Lower leg skin (tissue), 4 donors: ENCODE measurements at regions not wholly inside any gene's neighbourhood (a gene's known extent, or its start where the extent isn't known, plus 50 kb on each side); places are given as distances from the start of the nearest gene placed in this dataset.

Experiments used
- DNase-seq, 2 donors: peaks; one replicate each; pipeline ENCODE4 v3.0.0-alpha.2; 2019; ENCODE audit warnings: low spot score in 2 of 2
- H3K4me3 ChIP-seq: fragments of 200-600 bp; sonication (generic); 2 replicates; pipeline ENCODE4 v1.5.1; 2017; ENCODE audit warnings: mild to moderate bottlenecking, low read depth; ENCODE audit not compliant: poor library complexity, severe bottlenecking
- POLR2A ChIP-seq, 2 donors: fragments of 450-650 bp; IDR thresholded peaks; one replicate each; pipeline ENCODE4 v1.6.1; 2016 to 2017; ENCODE audit warnings: antibody characterized with exemption in 2 of 2, mild to moderate bottlenecking in 1 of 2, moderate library complexity in 1 of 2
- WGBS, 2 donors: methylation state at CpG; one replicate each; pipeline ENCODE4 v1.1.5; 2018; 5-methylcytosine and 5-hydroxymethylcytosine counted together
- intact Hi-C: fragments of 100-400 bp; cut with DNase I; formaldehyde crosslinking; loops from one replicate; pipeline ENCODE4 v1.15.0; 2023; ENCODE audit warnings: low total_unique reads
- TF ChIP-seq, protein P1 (sequence below), 3 donors: fragments of 450-650 bp; IDR thresholded peaks; one replicate each; pipeline ENCODE4 v1.5.1; 2016; ENCODE audit warnings: antibody characterized with exemption in 3 of 3, mild to moderate bottlenecking in 3 of 3, moderate library complexity in 2 of 3

DNA sequence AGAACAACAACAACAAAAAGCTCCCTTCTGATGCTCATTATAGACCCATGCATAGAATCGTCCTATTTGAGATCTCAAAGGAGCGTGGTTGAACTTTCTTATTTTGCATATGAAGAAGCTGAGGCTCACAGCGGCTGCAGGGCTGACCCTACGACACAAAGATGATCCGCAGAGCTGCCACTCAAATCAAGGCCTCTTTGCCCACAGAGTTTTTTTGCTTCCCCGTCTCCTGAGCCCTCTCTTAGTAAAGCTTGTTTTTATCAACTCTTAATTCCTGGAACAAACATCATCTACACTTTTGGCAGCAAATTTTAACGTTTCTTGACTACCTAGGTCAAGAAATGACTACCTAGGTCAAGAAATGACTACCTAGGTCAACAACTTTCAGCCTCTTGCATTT, 73.7 kb downstream of the C16orf95 start:
- DNase-seq = peak in 1 of 2 donors; percentile 36
- no peak overlapping the region for H3K4me3 ChIP-seq
- TF ChIP-seq POLR2A (IDR thresholded peaks at IDR 0.05) = no peak
- TF ChIP-seq, protein P1, sequence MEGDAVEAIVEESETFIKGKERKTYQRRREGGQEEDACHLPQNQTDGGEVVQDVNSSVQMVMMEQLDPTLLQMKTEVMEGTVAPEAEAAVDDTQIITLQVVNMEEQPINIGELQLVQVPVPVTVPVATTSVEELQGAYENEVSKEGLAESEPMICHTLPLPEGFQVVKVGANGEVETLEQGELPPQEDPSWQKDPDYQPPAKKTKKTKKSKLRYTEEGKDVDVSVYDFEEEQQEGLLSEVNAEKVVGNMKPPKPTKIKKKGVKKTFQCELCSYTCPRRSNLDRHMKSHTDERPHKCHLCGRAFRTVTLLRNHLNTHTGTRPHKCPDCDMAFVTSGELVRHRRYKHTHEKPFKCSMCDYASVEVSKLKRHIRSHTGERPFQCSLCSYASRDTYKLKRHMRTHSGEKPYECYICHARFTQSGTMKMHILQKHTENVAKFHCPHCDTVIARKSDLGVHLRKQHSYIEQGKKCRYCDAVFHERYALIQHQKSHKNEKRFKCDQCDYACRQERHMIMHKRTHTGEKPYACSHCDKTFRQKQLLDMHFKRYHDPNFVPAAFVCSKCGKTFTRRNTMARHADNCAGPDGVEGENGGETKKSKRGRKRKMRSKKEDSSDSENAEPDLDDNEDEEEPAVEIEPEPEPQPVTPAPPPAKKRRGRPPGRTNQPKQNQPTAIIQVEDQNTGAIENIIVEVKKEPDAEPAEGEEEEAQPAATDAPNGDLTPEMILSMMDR (IDR thresholded peaks at IDR 0.05) = no peak
- intact Hi-C loops = no loop called here
- WGBS, 2 donors = 84% methylated on average over 7 of the region's 7 CpGs

DNA sequence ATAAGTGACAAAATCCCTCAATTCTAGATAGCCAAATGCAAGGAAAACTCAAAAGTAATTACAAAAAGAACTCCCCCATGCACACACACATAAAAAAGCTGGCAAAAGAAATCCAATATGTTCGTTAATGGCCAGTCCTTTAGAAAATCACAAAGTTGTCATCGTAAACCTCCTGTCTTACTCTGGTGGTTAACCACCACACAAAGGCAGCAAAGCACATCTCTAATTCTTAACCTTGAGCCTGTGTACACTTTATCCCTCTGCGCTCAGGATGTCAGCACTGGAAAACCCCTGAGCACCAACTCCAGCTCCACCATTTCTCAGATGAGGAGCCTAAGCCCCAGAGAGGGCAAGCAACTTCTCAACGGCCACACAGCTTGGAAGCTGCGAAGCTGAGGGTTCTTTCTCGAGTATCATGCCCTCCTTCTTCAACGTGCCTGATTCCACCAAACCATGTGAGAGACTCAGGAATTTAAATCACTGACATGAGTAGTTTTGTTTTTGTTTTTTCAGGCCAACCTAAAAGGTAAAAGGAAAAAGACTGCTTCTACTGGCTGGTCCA, 72.5 kb downstream of the C16orf95 start:
- TF ChIP-seq, protein P1 (IDR thresholded peaks at IDR 0.05) = no peak
- TF ChIP-seq POLR2A (IDR thresholded peaks at IDR 0.05) = no peak
- WGBS, 2 donors = 78 to 83% methylated on average over 7 of the region's 7 CpGs
- H3K4me3 ChIP-seq = no peak overlapping the region
- peak in 1 of 2 donors; percentile 36 for DNase-seq
- intact Hi-C loops = no loop called here

DNA sequence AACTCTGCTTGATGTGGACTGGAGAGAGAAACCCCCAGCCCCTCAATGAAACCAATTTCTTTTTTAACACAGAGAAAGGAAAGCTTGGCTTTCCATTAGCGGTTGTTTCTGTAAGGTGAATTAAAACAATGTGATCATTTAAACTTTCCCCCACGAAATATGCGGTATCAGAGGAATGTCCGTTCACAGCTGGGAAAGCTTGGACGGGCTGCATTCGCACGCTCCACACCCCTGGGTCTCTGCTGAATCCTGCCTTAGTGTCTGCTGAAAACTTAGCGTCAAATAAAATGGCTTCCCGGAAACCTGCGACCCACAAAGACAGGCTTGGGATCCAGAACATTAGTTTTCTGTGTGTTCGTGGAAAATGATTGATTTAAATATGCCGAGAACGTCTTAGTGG, 71.7 kb downstream of the C16orf95 start:
- peak in 1 of 2 donors; percentile 32 for DNase-seq
- no peak for TF ChIP-seq POLR2A (IDR thresholded peaks at IDR 0.05)
- TF ChIP-seq, protein P1 (IDR thresholded peaks at IDR 0.05) = no peak
- no peak overlapping the region for H3K4me3 ChIP-seq
- 90% methylated on average over 13 of the region's 13 CpGs for WGBS, 2 donors
- intact Hi-C loops = no loop called here

DNA sequence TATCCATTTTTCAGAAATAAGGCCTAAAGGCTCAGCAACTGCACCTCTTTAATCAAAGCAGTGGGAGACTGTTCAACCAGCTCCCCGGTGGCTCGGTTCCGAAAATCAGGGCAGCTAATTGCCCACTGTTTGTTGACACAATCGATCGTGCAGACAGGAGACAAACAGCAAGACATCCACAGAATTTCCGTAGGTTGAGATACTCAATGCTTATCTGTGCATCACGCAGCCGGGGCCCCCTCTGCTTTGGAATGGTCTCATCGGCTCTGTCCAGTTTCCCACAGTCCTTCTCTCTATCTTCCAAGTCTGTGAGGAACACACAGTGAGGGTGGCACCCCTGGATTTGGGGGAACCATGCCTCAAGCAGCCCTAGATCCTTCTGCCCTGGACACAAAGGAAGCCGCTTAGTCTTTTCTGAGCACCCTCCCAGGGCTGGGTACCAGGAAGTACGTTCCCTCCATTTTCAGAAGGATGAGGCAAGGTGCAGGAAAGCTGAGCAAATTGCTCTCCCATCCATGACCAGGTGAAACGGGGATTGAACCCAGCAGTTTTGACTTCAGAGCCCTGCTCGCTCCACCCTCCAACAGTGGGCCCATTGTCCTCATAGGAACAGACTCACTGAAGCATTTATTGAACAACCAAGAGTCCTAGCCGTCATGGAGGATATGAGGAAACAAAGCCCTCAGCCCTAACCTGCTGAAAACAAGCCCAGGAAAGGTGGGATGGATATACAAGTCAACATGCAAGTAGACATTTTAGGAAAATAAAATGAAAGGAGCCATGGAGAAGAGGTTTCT, 70.7 kb downstream of the C16orf95 start:
- H3K4me3 ChIP-seq = no peak overlapping the region
- peak in 1 of 2 donors; percentile 65 for DNase-seq
- WGBS, 2 donors = 86 to 90% methylated on average over 14 of the region's 14 CpGs
- intact Hi-C loops = no loop called here
- TF ChIP-seq POLR2A (IDR thresholded peaks at IDR 0.05) = no peak
- TF ChIP-seq, protein P1 (IDR thresholded peaks at IDR 0.05) = no peak

DNA sequence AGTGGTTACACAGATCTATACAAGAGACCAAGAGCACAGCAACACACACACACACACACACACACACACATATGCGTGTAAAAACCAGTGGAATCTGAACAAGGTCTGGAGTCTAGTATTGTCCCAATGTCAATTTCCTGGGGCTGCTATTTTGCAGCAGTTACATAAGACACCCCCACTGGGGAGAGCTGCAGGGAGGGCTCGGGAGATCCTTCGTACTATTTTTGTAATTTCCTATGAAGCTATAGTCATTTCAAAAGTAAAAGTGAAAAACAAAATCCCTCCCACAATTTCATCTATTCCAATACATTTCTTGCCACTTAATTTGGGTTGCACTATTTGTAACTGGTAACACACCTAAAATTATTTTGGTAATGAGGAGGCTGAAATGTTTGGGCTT, 68.5 kb downstream of the C16orf95 start:
- H3K4me3 ChIP-seq = no peak overlapping the region
- DNase-seq = no peak
- intact Hi-C loops = no loop called here
- TF ChIP-seq POLR2A (IDR thresholded peaks at IDR 0.05) = no peak
- TF ChIP-seq, protein P1 (IDR thresholded peaks at IDR 0.05) = no peak
- WGBS, 2 donors = 72 to 79% methylated on average over 3 of the region's 3 CpGs
